HG03060 (cell line): ENCODE measurements at regions not wholly inside any gene's neighbourhood (a gene's known extent, or its start where the extent isn't known, plus 50 kb on each side); places are given as distances from the start of the nearest gene placed in this dataset.
A peak's percentile ranks its signal among the peaks of the same experiment; 100 is the strongest.
"Not testable (repeated sequence)": the region's sequence is repeated elsewhere in the genome, so short reads cannot be mapped to it uniquely, and the experiment has no call there.

Source experiments
- ATAC-seq: cut with Tn5 transposase; IDR thresholded peaks from one replicate; pipeline ENCODE4 v1.9.1; 2021; ENCODE audit warnings: low read depth, moderate number of reproducible peaks; ENCODE audit not compliant: unreplicated experiment

GRCh38 chr10:4162571-4163286 is 377.7 kb upstream of the KLF6 start:
- no peak for ATAC-seq

DNA sequence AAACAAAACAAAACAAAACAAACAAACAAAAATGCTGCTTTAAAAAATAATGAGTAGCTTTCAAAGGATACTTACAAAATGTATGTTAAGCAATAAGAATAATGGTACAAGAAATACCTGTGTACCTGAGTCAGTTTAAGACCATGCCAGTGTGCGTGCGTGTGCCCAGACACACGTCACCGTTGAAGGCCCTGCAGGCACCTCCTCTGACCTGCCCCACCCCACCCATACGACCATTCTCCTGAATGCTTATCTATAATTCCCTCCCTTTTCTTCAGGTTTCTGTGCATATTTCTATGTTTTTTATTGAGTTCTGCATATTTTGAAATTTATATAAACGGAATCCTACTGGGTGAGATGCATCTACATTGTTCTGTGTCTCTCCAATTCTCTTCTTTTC is 374.2 kb upstream of the KLF6 start:
- ATAC-seq, result no peak

GRCh38 chr10:4154191-4154715 is 369.2 kb upstream of the KLF6 start:
- no peak for ATAC-seq

DNA sequence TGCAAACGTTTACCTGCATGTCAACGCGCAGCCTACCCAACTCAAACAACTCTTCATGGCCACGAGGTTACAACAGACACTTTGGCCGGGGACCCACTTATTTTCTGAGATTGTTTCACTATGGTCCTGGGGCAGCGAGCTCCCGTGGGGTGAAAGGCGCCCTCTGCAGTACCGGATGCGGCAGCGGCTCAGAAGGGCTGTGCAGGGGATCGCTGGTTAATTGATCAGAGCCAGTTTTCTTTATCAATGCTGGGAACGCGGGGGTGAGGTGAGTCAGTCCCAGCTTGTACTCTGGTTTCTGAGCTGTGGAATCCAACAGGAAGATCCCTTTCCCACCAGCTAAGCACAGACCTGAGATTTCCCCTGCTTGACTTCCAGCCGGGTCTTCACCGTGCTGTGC is 366.5 kb upstream of the KLF6 start:
- no peak for ATAC-seq

DNA sequence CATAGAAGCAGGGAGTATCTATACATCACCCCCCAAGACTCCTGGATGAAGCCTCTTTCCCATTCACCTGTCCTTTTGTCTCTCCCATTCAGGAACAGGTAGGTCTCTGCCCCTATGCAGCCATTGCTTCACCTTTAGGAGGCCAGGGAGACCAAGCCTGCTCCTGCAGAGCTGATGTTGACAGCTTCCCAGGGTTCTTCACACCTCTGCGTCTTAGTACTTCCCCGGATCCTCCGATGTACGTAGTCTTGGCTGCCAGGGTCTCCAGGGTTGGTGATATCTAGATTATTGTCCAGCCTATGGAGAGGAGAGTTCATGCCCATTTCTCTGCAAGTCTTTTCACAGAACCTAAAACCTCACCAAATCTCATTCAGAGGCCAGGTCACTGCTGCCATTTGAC is 365.7 kb upstream of the KLF6 start:
- ATAC-seq, result no peak

DNA sequence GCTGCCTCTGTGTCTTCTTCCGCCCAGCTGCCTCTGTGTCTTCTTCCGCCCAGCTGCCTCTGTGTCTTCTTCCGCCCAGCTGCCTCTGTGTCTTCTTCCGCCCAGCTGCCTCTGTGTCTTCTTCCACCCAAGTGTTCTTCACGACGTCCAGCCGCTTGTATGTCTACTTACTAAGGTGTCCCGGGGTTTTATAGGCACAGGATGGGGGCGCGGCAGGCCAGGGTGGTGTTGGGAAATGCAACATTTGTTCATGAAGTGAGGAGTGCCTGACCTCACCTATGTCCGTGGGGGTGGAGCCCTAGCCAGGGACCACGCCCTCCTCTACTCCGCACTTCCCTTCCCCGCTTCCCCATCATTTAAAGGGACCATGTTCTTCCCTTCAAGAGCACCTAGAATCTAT is 364.5 kb upstream of the KLF6 start:
- ATAC-seq, result not testable (repeated sequence)

DNA sequence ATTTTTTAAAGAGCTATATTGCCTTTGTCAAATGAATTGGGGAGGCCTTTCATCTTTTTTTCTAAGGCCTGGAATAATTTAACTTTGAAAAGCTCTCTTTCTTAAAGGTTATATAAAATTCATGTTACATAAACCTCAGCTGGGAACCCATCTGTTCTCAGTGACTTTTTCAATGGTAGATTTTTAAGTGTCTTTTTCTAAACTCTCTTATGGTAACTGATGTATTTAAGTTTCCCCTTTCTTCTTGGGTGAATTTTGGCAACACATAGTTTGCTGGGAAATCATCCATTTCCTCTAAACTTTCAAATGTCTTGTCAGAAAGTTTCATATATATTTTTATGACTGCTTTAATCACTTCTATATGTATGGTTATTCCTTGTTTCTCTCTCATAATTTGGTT is 362.2 kb upstream of the KLF6 start:
- ATAC-seq, result no peak

DNA sequence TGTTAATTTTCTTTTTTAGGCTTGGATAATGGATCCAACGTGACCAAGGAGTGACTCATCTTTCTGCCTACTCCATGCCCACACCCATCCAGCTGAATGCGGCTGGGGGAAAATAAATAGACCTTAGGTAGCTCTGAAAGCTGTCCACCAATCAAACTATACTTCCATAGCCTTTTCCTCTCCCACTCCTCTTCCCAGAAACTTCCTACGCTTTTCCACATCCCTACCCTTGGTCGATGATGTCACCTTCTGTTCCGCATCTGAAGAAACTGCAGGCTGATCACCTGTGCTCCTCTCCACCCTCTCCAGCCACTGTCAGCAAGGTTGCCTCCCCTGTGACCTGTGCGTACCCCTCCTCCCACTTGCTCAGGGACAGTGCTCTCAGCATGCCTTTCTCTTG is 359.8 kb upstream of the KLF6 start:
- no peak for ATAC-seq

DNA sequence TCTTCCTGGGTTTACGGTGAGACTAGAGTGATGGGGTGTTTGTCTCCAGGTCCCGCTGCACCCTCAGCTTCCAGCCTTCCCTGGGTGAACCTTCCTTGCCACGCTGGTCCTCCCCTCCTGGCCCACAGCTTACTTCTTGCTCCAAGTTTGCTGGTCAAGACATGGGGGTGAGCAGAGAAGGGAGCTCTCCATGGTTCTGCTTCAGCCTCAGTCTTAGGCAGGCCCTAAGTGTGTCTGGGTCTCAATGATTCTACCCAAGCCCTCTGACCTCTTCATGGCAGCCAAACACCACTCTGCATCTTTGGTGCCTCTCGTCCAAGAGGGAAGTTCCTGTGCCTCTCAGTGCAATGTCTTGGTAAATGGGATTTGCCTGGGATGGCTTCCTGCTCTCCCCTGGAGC is 356.5 kb upstream of the KLF6 start:
- ATAC-seq, result no peak

GRCh38 chr10:4138146-4138721 is 353.2 kb upstream of the KLF6 start:
- no peak for ATAC-seq

- no peak for ATAC-seq
These were observed 352.3 kb upstream of the KLF6 start for GRCh38 chr10:4137299-4137698.

DNA sequence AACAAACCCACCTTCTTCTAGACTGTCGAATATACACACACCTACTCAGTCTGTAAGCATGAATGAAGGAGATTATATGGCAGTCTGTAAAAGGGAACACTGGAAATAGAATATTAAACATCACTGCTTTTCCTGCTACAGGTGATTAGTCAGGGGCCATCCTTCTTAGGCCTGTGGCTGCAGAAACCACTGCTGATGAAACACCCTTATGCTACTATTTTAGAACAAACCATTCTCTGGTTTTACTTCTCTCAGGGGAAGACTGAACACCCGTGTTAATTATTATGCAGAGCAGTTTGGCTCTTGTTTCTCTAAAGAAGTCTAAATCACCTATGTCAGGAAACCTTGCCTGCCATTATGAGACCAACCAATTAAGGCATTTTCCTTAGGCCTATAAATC is 351.1 kb upstream of the KLF6 start:
- ATAC-seq, result peak; percentile 71

DNA sequence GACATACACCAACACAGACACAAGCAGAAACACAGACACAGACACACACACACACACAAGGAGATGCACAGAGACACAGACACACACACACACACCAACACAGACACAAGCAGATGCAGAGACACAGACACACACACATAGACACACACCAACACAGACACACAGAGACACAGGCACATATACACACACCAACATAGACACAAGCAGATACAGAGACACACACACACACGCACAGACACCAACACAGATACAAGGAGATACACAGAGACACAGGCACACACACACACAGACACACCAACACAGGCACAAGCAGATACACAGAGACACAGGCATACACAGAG is 347.2 kb upstream of the KLF6 start:
- ATAC-seq, result no peak

- ATAC-seq, result peak; percentile 54
These were observed 346.6 kb upstream of the KLF6 start for GRCh38 chr10:4131407-4132215.

DNA sequence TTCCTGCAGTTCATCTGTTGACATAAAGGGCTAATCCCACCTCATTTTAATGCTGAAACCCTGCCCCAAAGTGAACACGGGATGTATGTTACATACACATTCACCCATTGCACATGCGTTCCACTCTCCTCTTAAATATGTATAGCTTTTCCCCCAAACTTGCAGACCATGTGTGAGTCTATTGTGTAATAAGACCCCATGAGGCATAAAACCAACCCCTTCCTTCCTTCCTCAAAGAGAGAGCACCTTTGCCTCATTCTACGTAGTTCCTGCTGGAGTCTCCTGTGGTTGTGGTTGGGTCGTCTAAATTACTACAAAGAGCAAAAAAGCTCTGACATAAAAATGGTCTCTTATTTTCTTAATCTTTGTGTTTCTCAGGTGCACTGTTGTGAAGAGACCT is 345.7 kb upstream of the KLF6 start:
- ATAC-seq, result no peak

DNA sequence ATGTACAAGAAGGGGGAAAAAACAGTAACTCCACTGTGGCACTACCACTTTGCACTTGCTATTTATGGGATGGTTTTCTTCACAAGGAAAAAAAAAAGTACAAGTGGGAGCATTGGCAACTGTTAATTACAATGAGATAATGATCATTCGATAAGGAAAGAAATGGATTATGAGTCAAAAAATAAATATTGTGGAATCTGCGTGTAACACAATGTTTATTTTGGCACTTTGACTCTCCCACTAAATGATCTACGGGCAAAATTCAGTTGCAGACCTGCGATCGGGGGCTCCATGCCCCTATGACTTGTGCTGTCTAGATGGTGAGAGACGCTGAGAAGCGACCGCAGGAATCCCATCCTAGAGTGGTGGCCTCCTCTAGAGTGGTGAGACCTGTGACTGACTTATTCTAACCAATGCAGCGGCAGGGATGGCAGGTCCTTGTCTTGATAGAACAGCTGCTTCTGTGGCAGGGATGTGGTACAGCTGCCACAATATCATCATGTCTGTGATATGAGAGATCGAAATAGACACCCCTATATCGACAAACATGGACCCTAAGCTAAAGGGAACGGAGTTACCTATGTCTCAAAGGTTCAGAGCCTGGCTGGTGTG is 345.0 kb upstream of the KLF6 start:
- ATAC-seq, result no peak

DNA sequence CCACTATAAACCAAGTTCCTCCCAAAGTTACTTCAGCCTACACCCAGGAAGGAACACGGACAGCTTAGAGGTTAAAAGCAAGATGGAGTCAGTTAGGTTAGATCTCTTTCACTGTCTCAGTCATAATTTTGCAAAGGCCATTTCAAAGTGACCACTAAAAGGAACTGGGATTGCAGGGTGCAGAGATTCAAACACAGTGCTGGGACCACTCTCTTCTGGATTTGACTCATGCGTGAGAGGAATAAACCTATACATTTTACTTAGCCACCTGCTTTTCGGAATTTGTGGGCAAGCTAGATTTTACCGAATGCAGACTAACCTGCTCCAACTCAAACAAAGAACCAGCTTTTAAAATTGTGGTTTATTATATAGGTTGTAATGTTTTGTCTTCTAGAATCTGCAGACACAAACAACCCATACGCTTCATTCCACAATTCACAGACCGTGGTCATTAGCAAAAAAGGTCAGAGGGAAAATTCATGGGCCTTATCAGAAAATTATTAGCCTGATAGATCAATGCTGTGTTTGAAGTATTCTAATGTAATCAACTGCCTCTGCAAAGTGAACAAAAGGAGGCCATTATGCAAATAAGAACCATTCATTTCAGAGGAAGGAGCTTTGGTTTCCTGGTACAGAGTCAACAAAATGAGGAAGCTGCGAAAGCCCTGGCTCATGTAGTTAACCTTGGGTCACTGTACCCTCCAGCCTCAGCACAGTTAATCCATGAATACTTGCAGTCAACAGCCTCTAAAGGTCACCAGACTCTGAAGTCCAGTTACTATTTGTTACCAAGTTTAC is 342.7 kb upstream of the KLF6 start:
- peak; percentile 56 for ATAC-seq

DNA sequence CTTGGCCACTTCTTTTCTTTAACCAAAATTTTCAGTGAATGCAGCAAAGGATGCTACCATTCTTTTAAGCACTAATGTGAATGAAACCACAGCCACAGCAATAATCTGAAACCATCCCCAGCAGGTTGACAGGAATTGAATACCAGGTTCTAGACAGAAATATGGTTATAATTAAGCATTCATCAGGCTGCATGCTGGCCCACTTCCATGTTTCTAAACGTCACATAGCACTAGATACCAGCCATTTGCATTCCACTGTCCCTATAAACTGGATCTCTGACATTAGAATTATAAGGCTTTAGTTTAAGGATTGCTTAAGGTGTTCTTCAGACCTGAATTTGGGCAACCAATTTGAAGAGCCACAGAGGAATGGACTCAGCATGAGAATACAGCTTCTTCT is 340.8 kb upstream of the KLF6 start:
- no peak for ATAC-seq

DNA sequence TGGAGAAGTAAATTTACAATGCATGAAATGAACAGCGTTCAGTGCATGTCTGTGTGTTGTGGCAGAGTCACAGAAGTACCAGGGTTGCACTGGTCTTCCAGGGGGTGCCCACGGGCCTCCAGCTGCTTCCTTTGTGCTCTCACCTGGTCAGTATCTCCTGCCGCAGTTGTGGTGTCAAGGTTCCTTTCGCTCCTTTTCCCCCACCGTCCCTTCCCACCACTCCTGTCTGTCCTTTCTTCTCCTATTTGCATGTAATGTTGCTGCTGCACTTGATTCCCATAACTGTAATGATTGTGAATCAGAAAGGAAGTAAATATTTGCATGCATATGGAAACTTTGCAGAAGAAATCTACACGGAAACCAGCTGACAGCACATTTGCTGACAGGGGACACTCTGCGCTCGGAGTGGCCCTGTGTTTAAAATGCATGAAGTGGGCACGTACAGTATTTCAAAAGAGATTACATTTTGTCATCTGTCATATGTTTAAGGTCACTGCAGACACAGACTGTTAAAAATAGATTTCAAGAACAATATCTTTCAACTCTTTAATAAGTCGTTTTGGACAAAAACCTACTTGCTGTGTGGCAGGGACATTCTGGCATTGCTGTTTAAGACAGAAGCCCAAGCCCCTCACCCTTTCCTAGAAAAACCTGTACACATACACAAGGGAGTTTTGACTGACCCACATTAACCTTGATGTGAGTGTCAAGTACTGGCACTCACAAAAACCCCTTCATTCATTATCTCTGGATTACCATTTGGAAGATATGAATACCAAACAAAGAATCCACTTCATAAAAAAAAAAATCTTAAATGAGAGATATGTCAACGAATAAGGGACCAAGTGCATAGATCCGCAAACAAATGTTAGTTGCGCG is 336.7 kb upstream of the KLF6 start:
- peak; percentile 49 for ATAC-seq
